ENCODE measurements at regions not wholly inside any gene's neighbourhood (a gene's known extent, or its start where the extent isn't known, plus 50 kb on each side); places are given as distances from the start of the nearest gene placed in this dataset.
"Not testable (repeated sequence)": the region's sequence is repeated elsewhere in the genome, so short reads cannot be mapped to it uniquely, and the experiment has no call there.

- TF ChIP-seq POLR2A (IDR thresholded peaks at IDR 0.05): no peak
- TF ChIP-seq CTCF (IDR thresholded peaks at IDR 0.05): no peak
- TF ChIP-seq POLR2AphosphoS5 (IDR thresholded peaks at IDR 0.05): no peak
- TF ChIP-seq EP300 (IDR thresholded peaks at IDR 0.05; ENCODE audit: low read depth): no peak
- Histone ChIP-seq H3K27me3 (peaks cover 5% of the 10 kb centered on the region), H3K4me3 (no peak overlapping the region), H3K4me1 (peaks cover 0 to 6% (median 4%) of the 10 kb centered on the region in 4 donors), H3K9me3 (no peaks in the 10 kb centered on the region), H3K36me3 (no peaks in the 10 kb centered on the region), H3K27ac (no peak overlapping the region)
- in situ Hi-C loops (cut with MboI; ENCODE audit: low pct_ligation_motif_present in 1 of 4, low pct_unique_long_range_greater_than_20kb in 1 of 4, low sequenced_read_pairs in 3 of 4) (loop anchor here in 1 of 4 donors (25.0 kb wide), 1 partner anchor 186 kb away; the partner anchor contains the start of gene FGF19), intact Hi-C loops (cut with DNase I; ENCODE audit: low total_unique reads) (no loop called here)
- 76% methylated on average over 4 of the region's 4 CpGs; no CpG with 5 or more reads in 1 of the 2 donors for WGBS, 2 donors (ENCODE audit: low coverage in 1 of 2)
- DNase-seq: no peak
These were observed 78.9 kb upstream of the FGF3 start for GRCh38 chr11:69898123-69898522.

- Histone ChIP-seq H3K9me3 (no peaks in the 10 kb centered on the region), H3K4me1 (peaks cover 0 to 2% (median under 1%) of the 10 kb centered on the region in 4 donors), H3K36me3 (no peaks in the 10 kb centered on the region), H3K27me3 (no peaks in the 10 kb centered on the region), H3K4me3 (no peak overlapping the region), H3K27ac (no peak overlapping the region)
- no peak for DNase-seq
- 68 to 86% methylated on average over 4 to 9 of the region's 9 CpGs for WGBS, 2 donors (ENCODE audit: low coverage in 1 of 2)
- intact Hi-C loops (cut with DNase I; ENCODE audit: low total_unique reads) (no loop called here), in situ Hi-C loops (cut with MboI; ENCODE audit: low pct_ligation_motif_present in 1 of 4, low pct_unique_long_range_greater_than_20kb in 1 of 4, low sequenced_read_pairs in 3 of 4) (loop anchor here in 3 of 4 donors (10.0 to 25.0 kb wide), 3 partner anchors 188 to 215 kb away; partner anchors contain the start of gene FGF19 (in 1 of the 3))
- TF ChIP-seq CTCF (IDR thresholded peaks at IDR 0.05): no peak
- no peak for TF ChIP-seq POLR2A (IDR thresholded peaks at IDR 0.05)
- no peak for TF ChIP-seq POLR2AphosphoS5 (IDR thresholded peaks at IDR 0.05)
- no peak for TF ChIP-seq EP300 (IDR thresholded peaks at IDR 0.05; ENCODE audit: low read depth)
These were observed 81.0 kb upstream of the FGF3 start for GRCh38 chr11:69899957-69900821.

- WGBS, 2 donors (ENCODE audit: low coverage in 1 of 2): 44 to 74% methylated on average over 1 to 5 of the region's 5 CpGs
- in situ Hi-C loops (cut with MboI; ENCODE audit: low pct_ligation_motif_present in 1 of 4, low pct_unique_long_range_greater_than_20kb in 1 of 4, low sequenced_read_pairs in 3 of 4): loop anchor here in 2 of 4 donors (10.0 kb wide), 2 partner anchors 206 to 216 kb away; no protein-coding TSS in a partner anchor
These were observed 81.6 kb upstream of the FGF3 start for GRCh38 chr11:69900822-69901302.

GRCh38 chr11:69902337-69902736 lies 83.1 kb upstream of the FGF3 start:
- no peaks in the 10 kb centered on the region for H3K36me3 ChIP-seq

More at GRCh38 chr11:69900822-69901302, 81.6 kb upstream of the FGF3 start:
- H3K9me3 ChIP-seq; H3K27ac ChIP-seq; H3K36me3 ChIP-seq; DNase-seq; H3K4me1 ChIP-seq; H3K27me3 ChIP-seq; intact Hi-C loops (cut with DNase I; ENCODE audit: low total_unique reads); H3K4me3 ChIP-seq: not testable (repeated sequence)

More at GRCh38 chr11:69902337-69902736, 83.1 kb upstream of the FGF3 start:
- 87% methylated on average over 12 of the region's 12 CpGs; no CpG with 5 or more reads in 1 of the 2 donors for WGBS, 2 donors (ENCODE audit: low coverage in 1 of 2)
- no peaks in the 10 kb centered on the region for H3K27me3 ChIP-seq
- DNase-seq: no peak
- H3K27ac ChIP-seq: no peak overlapping the region
- TF ChIP-seq EP300 (IDR thresholded peaks at IDR 0.05; ENCODE audit: low read depth) (no peak), CTCF (IDR thresholded peaks at IDR 0.05) (no peak), POLR2A (IDR thresholded peaks at IDR 0.05) (no peak), POLR2AphosphoS5 (IDR thresholded peaks at IDR 0.05) (no peak)
- intact Hi-C loops (cut with DNase I; ENCODE audit: low total_unique reads) (no loop called here), in situ Hi-C loops (cut with MboI; ENCODE audit: low pct_ligation_motif_present in 1 of 4, low pct_unique_long_range_greater_than_20kb in 1 of 4, low sequenced_read_pairs in 3 of 4) (loop anchor here in 2 of 4 donors (10.0 kb wide), 2 partner anchors 208 to 218 kb away; no protein-coding TSS in a partner anchor)
- H3K4me1 ChIP-seq: peaks cover 0 to 15% (median 9%) of the 10 kb centered on the region in 4 donors
- no peak overlapping the region for H3K4me3 ChIP-seq
- no peaks in the 10 kb centered on the region for H3K9me3 ChIP-seq
